Suprapubic skin (tissue), 4 donors: ENCODE measurements at regions not wholly inside any gene's neighbourhood (a gene's known extent, or its start where the extent isn't known, plus 50 kb on each side); places are given as distances from the start of the nearest gene placed in this dataset.

Experiments used
- DNase-seq, 2 donors: peaks; one replicate each; pipeline ENCODE4 v3.0.0-alpha.2; 2019; ENCODE audit warnings: low spot score in 2 of 2
- H3K27ac ChIP-seq: fragments of 200-600 bp; sonication (generic); one replicate; pipeline ENCODE4 v1.5.1; 2019
- H3K27me3 ChIP-seq: fragments of 200-600 bp; sonication (generic); one replicate; pipeline ENCODE4 v1.5.1; 2019
- H3K36me3 ChIP-seq: fragments of 200-600 bp; sonication (generic); one replicate; pipeline ENCODE4 v1.5.1; 2019
- H3K4me1 ChIP-seq: fragments of 200-600 bp; sonication (generic); one replicate; pipeline ENCODE4 v1.5.1; 2019
- H3K4me3 ChIP-seq: fragments of 200-600 bp; sonication (generic); one replicate; pipeline ENCODE4 v1.5.1; 2019; ENCODE audit warnings: mild to moderate bottlenecking
- H3K9me3 ChIP-seq: fragments of 200-600 bp; sonication (generic); one replicate; pipeline ENCODE4 v1.5.1; 2019
- EP300 ChIP-seq: sonication (generic); formaldehyde crosslinking; IDR thresholded peaks from one replicate; pipeline ENCODE4 v1.6.1; 2017; ENCODE audit warnings: antibody characterized with exemption
- POLR2A ChIP-seq, 2 donors: fragments of 450-650 bp; IDR thresholded peaks; one replicate each; pipeline ENCODE4 v1.6.1; 2017; ENCODE audit warnings: antibody characterized with exemption in 2 of 2, mild to moderate bottlenecking in 2 of 2, moderate library complexity in 2 of 2
- POLR2AphosphoS5 ChIP-seq, 3 donors: sonication (generic); formaldehyde crosslinking; IDR thresholded peaks; one replicate each; pipeline ENCODE4 v1.6.1; 2017; ENCODE audit warnings: antibody characterized with exemption in 3 of 3
- WGBS: methylation state at CpG from one replicate; pipeline ENCODE4 v1.1.5; 2018; 5-methylcytosine and 5-hydroxymethylcytosine counted together
- TF ChIP-seq, protein P1 (sequence below), 2 donors: fragments of 200-600 bp in 1 of 2; fragments of 450-650 bp in 1 of 2; sonication (generic) in 1 of 2; IDR thresholded peaks; one replicate each; pipeline ENCODE4 v1.5.1; 2016 to 2019; ENCODE audit warnings: antibody characterized with exemption in 2 of 2, mild to moderate bottlenecking in 1 of 2, moderate library complexity in 1 of 2

DNA sequence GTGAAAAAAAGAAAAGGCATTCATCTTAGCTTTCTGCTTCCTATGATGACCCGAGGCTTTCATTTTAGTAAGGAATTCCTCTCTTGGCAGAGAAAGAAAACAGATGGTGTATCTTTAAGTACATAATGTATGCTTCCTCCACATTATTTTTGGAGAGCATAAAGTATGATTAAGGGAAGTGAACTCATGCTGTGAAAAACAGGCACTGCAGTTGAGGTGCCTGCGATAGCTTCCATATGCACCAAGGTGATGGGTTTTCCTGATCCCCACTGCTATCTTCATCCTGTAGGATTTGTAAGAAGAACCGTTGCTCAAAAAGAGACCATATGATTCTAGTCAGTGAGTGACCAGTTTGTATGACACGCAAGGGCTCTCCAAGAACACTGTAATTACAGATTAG, 411.5 kb upstream of the MCTP2 start:
- H3K9me3 ChIP-seq = no peaks in the 10 kb centered on the region
- no peak for DNase-seq
- no peak overlapping the region for H3K27ac ChIP-seq
- peaks cover 4% of the 10 kb centered on the region for H3K4me1 ChIP-seq
- TF ChIP-seq POLR2AphosphoS5 (IDR thresholded peaks at IDR 0.05) (no peak), POLR2A (IDR thresholded peaks at IDR 0.05) (no peak), EP300 (no peak)
- TF ChIP-seq, protein P1, sequence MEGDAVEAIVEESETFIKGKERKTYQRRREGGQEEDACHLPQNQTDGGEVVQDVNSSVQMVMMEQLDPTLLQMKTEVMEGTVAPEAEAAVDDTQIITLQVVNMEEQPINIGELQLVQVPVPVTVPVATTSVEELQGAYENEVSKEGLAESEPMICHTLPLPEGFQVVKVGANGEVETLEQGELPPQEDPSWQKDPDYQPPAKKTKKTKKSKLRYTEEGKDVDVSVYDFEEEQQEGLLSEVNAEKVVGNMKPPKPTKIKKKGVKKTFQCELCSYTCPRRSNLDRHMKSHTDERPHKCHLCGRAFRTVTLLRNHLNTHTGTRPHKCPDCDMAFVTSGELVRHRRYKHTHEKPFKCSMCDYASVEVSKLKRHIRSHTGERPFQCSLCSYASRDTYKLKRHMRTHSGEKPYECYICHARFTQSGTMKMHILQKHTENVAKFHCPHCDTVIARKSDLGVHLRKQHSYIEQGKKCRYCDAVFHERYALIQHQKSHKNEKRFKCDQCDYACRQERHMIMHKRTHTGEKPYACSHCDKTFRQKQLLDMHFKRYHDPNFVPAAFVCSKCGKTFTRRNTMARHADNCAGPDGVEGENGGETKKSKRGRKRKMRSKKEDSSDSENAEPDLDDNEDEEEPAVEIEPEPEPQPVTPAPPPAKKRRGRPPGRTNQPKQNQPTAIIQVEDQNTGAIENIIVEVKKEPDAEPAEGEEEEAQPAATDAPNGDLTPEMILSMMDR (IDR thresholded peaks at IDR 0.05) = no peak
- no peaks in the 10 kb centered on the region for H3K36me3 ChIP-seq
- 73% methylated on average over 4 of the region's 4 CpGs for WGBS
- no peaks in the 10 kb centered on the region for H3K27me3 ChIP-seq
- no peak overlapping the region for H3K4me3 ChIP-seq

DNA sequence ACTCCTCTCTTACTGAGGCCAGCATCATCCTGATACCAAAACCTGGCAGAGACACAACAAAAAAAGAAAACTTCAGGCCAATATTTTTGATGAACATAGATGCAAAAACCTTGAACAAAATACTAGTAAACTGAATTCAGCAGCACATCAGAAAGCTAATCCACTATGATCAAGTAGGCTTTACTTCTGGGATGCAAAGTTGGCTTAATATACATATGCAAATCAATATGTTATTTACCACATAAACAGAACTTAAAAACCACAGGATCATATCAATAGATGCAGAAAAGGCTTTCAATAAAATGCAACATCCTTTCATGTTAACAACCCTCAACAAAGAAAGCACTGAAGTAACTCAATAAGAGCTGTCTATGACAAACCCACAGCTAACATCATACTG, 414.5 kb upstream of the MCTP2 start:
- TF ChIP-seq, protein P1 (IDR thresholded peaks at IDR 0.05) = no peak
- TF ChIP-seq EP300 (no peak), POLR2A (IDR thresholded peaks at IDR 0.05) (no peak), POLR2AphosphoS5 (IDR thresholded peaks at IDR 0.05) (no peak)
- no peaks in the 10 kb centered on the region for H3K36me3 ChIP-seq

DNA sequence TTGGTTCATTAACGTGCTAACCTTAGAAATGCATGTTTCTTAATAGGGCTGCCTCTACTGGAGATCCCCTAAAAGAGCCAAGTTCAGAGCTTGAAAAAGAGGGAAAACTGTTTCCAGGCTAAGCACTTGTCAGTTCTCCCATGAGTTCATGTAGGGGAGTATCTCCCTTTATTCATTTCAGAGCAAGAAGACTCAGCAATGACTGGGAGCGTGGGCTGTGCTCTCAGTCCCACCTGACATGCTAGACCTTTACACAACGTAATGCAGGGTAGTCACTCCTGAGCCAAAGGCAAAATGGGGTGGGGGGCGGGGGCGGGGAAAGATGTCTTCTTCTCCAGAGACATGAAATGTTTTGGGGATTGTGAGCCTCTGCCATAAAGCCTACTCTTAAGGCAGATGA, 420.1 kb upstream of the MCTP2 start:
- DNase-seq = no peak
- H3K9me3 ChIP-seq = no peaks in the 10 kb centered on the region
- H3K4me1 ChIP-seq = no peaks in the 10 kb centered on the region
- WGBS = 99% methylated on average over 3 of the region's 5 CpGs
- H3K4me3 ChIP-seq = no peak overlapping the region
- no peaks in the 10 kb centered on the region for H3K36me3 ChIP-seq
- no peak overlapping the region for H3K27ac ChIP-seq
- H3K27me3 ChIP-seq = no peaks in the 10 kb centered on the region
- no peak for TF ChIP-seq POLR2AphosphoS5 (IDR thresholded peaks at IDR 0.05)
- no peak for TF ChIP-seq EP300
- TF ChIP-seq POLR2A (IDR thresholded peaks at IDR 0.05) = no peak
- TF ChIP-seq, protein P1 (IDR thresholded peaks at IDR 0.05) = no peak

More for the DNA sequence above, 414.5 kb upstream of the MCTP2 start:
- no peaks in the 10 kb centered on the region for H3K27me3 ChIP-seq
- H3K4me1 ChIP-seq = no peaks in the 10 kb centered on the region
- H3K4me3 ChIP-seq = no peak overlapping the region
- DNase-seq = no peak
- H3K9me3 ChIP-seq = no peaks in the 10 kb centered on the region
- H3K27ac ChIP-seq = no peak overlapping the region

DNA sequence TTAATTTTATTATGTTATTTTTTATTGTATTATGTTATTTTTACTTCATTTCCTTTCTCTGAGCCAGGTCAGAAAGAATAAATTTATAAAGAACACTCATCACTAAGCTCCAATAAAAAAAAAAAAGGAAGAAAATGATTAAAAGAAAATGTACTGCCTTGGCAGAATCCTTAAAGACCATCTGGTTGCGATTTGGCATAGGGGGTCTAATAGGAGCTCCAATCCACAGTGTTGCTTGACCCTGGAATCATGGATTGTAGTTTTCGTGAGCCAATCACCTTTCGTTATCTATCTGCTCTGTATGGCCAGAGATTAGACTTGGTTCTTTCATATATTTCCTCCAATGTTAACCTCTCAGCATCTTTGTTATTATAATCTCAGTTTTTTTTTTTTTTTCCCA, 421.8 kb upstream of the MCTP2 start:
- H3K27me3 ChIP-seq = no peaks in the 10 kb centered on the region
- H3K4me3 ChIP-seq = no peak overlapping the region
- TF ChIP-seq, protein P1 (IDR thresholded peaks at IDR 0.05) = no peak
- TF ChIP-seq POLR2A (IDR thresholded peaks at IDR 0.05) = no peak
- TF ChIP-seq EP300 = no peak
- no peak for TF ChIP-seq POLR2AphosphoS5 (IDR thresholded peaks at IDR 0.05)

DNA sequence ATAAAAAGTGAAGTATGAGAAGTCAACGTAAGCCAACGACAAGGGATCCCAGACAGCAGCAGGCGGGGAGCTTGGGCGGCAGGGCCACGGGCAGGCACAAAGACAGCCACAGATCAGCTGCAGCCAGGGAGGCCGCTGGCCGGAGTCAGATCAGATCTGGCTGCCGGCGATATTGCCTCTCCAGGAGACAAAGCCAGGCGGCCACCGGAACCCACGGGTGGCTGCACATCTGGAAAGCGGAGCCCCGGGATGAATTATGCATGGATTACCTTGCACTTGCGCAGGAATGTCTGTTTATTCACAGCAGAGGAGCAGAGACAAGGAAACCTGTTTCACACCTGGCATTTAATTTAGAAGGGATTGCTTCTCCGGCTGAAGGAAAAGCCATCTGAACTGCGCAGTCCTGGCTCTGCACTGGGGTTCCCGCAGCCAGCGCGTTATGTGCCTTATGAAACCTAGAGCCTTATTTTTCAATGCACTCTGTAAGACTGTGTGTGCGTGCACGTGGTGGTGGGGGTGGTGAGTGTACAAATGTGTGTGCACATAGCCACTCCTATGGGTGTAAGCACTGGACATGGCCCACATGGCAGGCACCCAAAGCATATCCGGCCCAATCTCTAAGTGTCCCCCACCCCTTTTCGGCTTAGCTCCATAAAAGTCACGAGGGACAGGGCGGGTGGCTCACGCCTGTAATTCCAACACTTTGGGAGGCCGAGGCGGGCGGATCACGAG, 427.8 kb upstream of the MCTP2 start:
- no peaks in the 10 kb centered on the region for H3K36me3 ChIP-seq
- no peaks in the 10 kb centered on the region for H3K9me3 ChIP-seq
- peak in 1 of 2 donors; percentile 88 for DNase-seq
- 59% methylated on average over 26 of the region's 31 CpGs for WGBS
- TF ChIP-seq POLR2AphosphoS5 (IDR thresholded peaks at IDR 0.05) (no peak), EP300 (no peak), POLR2A (IDR thresholded peaks at IDR 0.05) (no peak)
- TF ChIP-seq, protein P1 (IDR thresholded peaks at IDR 0.05) = no peak
- peaks cover 10% of the 10 kb centered on the region for H3K4me1 ChIP-seq
- no peaks in the 10 kb centered on the region for H3K27me3 ChIP-seq
- no peak overlapping the region for H3K4me3 ChIP-seq
- H3K27ac ChIP-seq = no peak overlapping the region

More for the DNA sequence above, 421.8 kb upstream of the MCTP2 start:
- no peak for DNase-seq
- 68% methylated on average over 3 of the region's 3 CpGs for WGBS
- no peaks in the 10 kb centered on the region for H3K9me3 ChIP-seq
- H3K27ac ChIP-seq = no peak overlapping the region
- no peaks in the 10 kb centered on the region for H3K4me1 ChIP-seq
- H3K36me3 ChIP-seq = no peaks in the 10 kb centered on the region
